ENCODE measurements at regions not wholly inside any gene's neighbourhood (a gene's known extent, or its start where the extent isn't known, plus 50 kb on each side); places are given as distances from the start of the nearest gene placed in this dataset.

- H3K27ac ChIP-seq (ENCODE audit: low read depth in 2 of 2, low read length in 2 of 2), result no peak overlapping the region
- H3K27me3 ChIP-seq (ENCODE audit: control insufficient read depth in 2 of 2, insufficient read depth in 2 of 2, low read length in 2 of 2), result no peaks in the 10 kb centered on the region
- no peaks in the 10 kb centered on the region for H3K9me3 ChIP-seq (ENCODE audit: control insufficient read depth in 2 of 2, low read length in 2 of 2)
- no peak overlapping the region for H3K9ac ChIP-seq (ENCODE audit: low read depth in 1 of 2, low read length in 2 of 2)
- H3K36me3 ChIP-seq (ENCODE audit: control insufficient read depth in 2 of 2, insufficient read depth in 2 of 2, low read length in 2 of 2), result no peaks in the 10 kb centered on the region
- no peak overlapping the region for H3K4me3 ChIP-seq (ENCODE audit: low read length in 2 of 2)
- peaks cover 12 to 24% of the 10 kb centered on the region in 2 donors for H3K4me1 ChIP-seq (ENCODE audit: control insufficient read depth in 2 of 2, insufficient read depth in 2 of 2, low read length in 2 of 2)
Observed at GRCh38 chr3:193869221-193870201, 266.4 kb upstream of the HES1 start.

GRCh38 chr3:193870376-193871219 lies 265.4 kb upstream of the HES1 start:
- Histone ChIP-seq H3K4me3 (ENCODE audit: low read length in 2 of 2) (no peak overlapping the region), H3K9ac (ENCODE audit: low read depth in 1 of 2, low read length in 2 of 2) (no peak overlapping the region), H3K27ac (ENCODE audit: low read depth in 2 of 2, low read length in 2 of 2) (peak overlapping the region; percentile 38 to 41), H3K4me1 (ENCODE audit: control insufficient read depth in 2 of 2, insufficient read depth in 2 of 2, low read length in 2 of 2) (peaks cover 12 to 24% of the 10 kb centered on the region in 2 donors), H3K9me3 (ENCODE audit: control insufficient read depth in 2 of 2, low read length in 2 of 2) (no peaks in the 10 kb centered on the region), H3K36me3 (ENCODE audit: control insufficient read depth in 2 of 2, insufficient read depth in 2 of 2, low read length in 2 of 2) (no peaks in the 10 kb centered on the region), H3K27me3 (ENCODE audit: control insufficient read depth in 2 of 2, insufficient read depth in 2 of 2, low read length in 2 of 2) (no peaks in the 10 kb centered on the region)

- Histone ChIP-seq H3K36me3 (ENCODE audit: control insufficient read depth in 2 of 2, insufficient read depth in 2 of 2, low read length in 2 of 2) (no peaks in the 10 kb centered on the region), H3K9ac (ENCODE audit: low read depth in 1 of 2, low read length in 2 of 2) (no peak overlapping the region), H3K27me3 (ENCODE audit: control insufficient read depth in 2 of 2, insufficient read depth in 2 of 2, low read length in 2 of 2) (no peaks in the 10 kb centered on the region), H3K27ac (ENCODE audit: low read depth in 2 of 2, low read length in 2 of 2) (peak overlapping the region; percentile 38 to 41), H3K4me3 (ENCODE audit: low read length in 2 of 2) (no peak overlapping the region), H3K4me1 (ENCODE audit: control insufficient read depth in 2 of 2, insufficient read depth in 2 of 2, low read length in 2 of 2) (peaks cover 12 to 24% of the 10 kb centered on the region in 2 donors), H3K9me3 (ENCODE audit: control insufficient read depth in 2 of 2, low read length in 2 of 2) (no peaks in the 10 kb centered on the region)
Observed at GRCh38 chr3:193871220-193871485, 264.8 kb upstream of the HES1 start.

GRCh38 chr3:193872265-193872753 lies 263.6 kb upstream of the HES1 start:
- H3K9me3 ChIP-seq (ENCODE audit: control insufficient read depth in 2 of 2, low read length in 2 of 2), result no peaks in the 10 kb centered on the region
- H3K27me3 ChIP-seq (ENCODE audit: control insufficient read depth in 2 of 2, insufficient read depth in 2 of 2, low read length in 2 of 2), result no peaks in the 10 kb centered on the region
- H3K4me1 ChIP-seq (ENCODE audit: control insufficient read depth in 2 of 2, insufficient read depth in 2 of 2, low read length in 2 of 2), result peaks cover 12 to 24% of the 10 kb centered on the region in 2 donors
- no peaks in the 10 kb centered on the region for H3K36me3 ChIP-seq (ENCODE audit: control insufficient read depth in 2 of 2, insufficient read depth in 2 of 2, low read length in 2 of 2)
- H3K27ac ChIP-seq (ENCODE audit: low read depth in 2 of 2, low read length in 2 of 2), result peak overlapping the region; percentile 64 to 88
- peak overlapping the region in 1 of 2 donors; percentile 4 for H3K4me3 ChIP-seq (ENCODE audit: low read length in 2 of 2)
- peak overlapping the region in 1 of 2 donors; percentile 46 for H3K9ac ChIP-seq (ENCODE audit: low read depth in 1 of 2, low read length in 2 of 2)

GRCh38 chr3:193873426-193874201 lies 262.3 kb upstream of the HES1 start:
- Histone ChIP-seq H3K36me3 (ENCODE audit: control insufficient read depth in 2 of 2, insufficient read depth in 2 of 2, low read length in 2 of 2) (no peaks in the 10 kb centered on the region), H3K4me1 (ENCODE audit: control insufficient read depth in 2 of 2, insufficient read depth in 2 of 2, low read length in 2 of 2) (peaks cover 12 to 24% of the 10 kb centered on the region in 2 donors)

GRCh38 chr3:193874512-193874911 lies 261.4 kb upstream of the HES1 start:
- Histone ChIP-seq H3K27ac (ENCODE audit: low read depth in 2 of 2, low read length in 2 of 2) (no peak overlapping the region), H3K4me3 (ENCODE audit: low read length in 2 of 2) (no peak overlapping the region), H3K9me3 (ENCODE audit: control insufficient read depth in 2 of 2, low read length in 2 of 2) (no peaks in the 10 kb centered on the region), H3K27me3 (ENCODE audit: control insufficient read depth in 2 of 2, insufficient read depth in 2 of 2, low read length in 2 of 2) (no peaks in the 10 kb centered on the region), H3K36me3 (ENCODE audit: control insufficient read depth in 2 of 2, insufficient read depth in 2 of 2, low read length in 2 of 2) (no peaks in the 10 kb centered on the region), H3K9ac (ENCODE audit: low read depth in 1 of 2, low read length in 2 of 2) (no peak overlapping the region), H3K4me1 (ENCODE audit: control insufficient read depth in 2 of 2, insufficient read depth in 2 of 2, low read length in 2 of 2) (peaks cover 10 to 27% of the 10 kb centered on the region in 2 donors)

More at GRCh38 chr3:193873426-193874201, 262.3 kb upstream of the HES1 start:
- Histone ChIP-seq H3K9ac (ENCODE audit: low read depth in 1 of 2, low read length in 2 of 2) (peak overlapping the region in 1 of 2 donors; percentile 53), H3K4me3 (ENCODE audit: low read length in 2 of 2) (no peak overlapping the region), H3K27me3 (ENCODE audit: control insufficient read depth in 2 of 2, insufficient read depth in 2 of 2, low read length in 2 of 2) (no peaks in the 10 kb centered on the region), H3K27ac (ENCODE audit: low read depth in 2 of 2, low read length in 2 of 2) (peak overlapping the region; percentile 64 to 88), H3K9me3 (ENCODE audit: control insufficient read depth in 2 of 2, low read length in 2 of 2) (no peaks in the 10 kb centered on the region)

GRCh38 chr3:193874997-193875593 lies 260.9 kb upstream of the HES1 start:
- Histone ChIP-seq H3K36me3 (ENCODE audit: control insufficient read depth in 2 of 2, insufficient read depth in 2 of 2, low read length in 2 of 2) (no peaks in the 10 kb centered on the region), H3K27me3 (ENCODE audit: control insufficient read depth in 2 of 2, insufficient read depth in 2 of 2, low read length in 2 of 2) (no peaks in the 10 kb centered on the region), H3K4me1 (ENCODE audit: control insufficient read depth in 2 of 2, insufficient read depth in 2 of 2, low read length in 2 of 2) (peaks cover 10 to 30% of the 10 kb centered on the region in 2 donors), H3K27ac (ENCODE audit: low read depth in 2 of 2, low read length in 2 of 2) (no peak overlapping the region), H3K9me3 (ENCODE audit: control insufficient read depth in 2 of 2, low read length in 2 of 2) (no peaks in the 10 kb centered on the region), H3K9ac (ENCODE audit: low read depth in 1 of 2, low read length in 2 of 2) (no peak overlapping the region), H3K4me3 (ENCODE audit: low read length in 2 of 2) (no peak overlapping the region)

GRCh38 chr3:193875601-193876321 lies 260.2 kb upstream of the HES1 start:
- no peaks in the 10 kb centered on the region for H3K27me3 ChIP-seq (ENCODE audit: control insufficient read depth in 2 of 2, insufficient read depth in 2 of 2, low read length in 2 of 2)
- no peak overlapping the region for H3K27ac ChIP-seq (ENCODE audit: low read depth in 2 of 2, low read length in 2 of 2)
- H3K4me1 ChIP-seq (ENCODE audit: control insufficient read depth in 2 of 2, insufficient read depth in 2 of 2, low read length in 2 of 2), result peaks cover 10 to 29% of the 10 kb centered on the region in 2 donors
- H3K9ac ChIP-seq (ENCODE audit: low read depth in 1 of 2, low read length in 2 of 2), result no peak overlapping the region
- H3K36me3 ChIP-seq (ENCODE audit: control insufficient read depth in 2 of 2, insufficient read depth in 2 of 2, low read length in 2 of 2), result no peaks in the 10 kb centered on the region
- no peaks in the 10 kb centered on the region for H3K9me3 ChIP-seq (ENCODE audit: control insufficient read depth in 2 of 2, low read length in 2 of 2)
- no peak overlapping the region for H3K4me3 ChIP-seq (ENCODE audit: low read length in 2 of 2)

Data from mucosa of rectum (tissue), 2 donors.